ENCODE measurements at regions not wholly inside any gene's neighbourhood (a gene's known extent, or its start where the extent isn't known, plus 50 kb on each side); places are given as distances from the start of the nearest gene placed in this dataset.
"Not testable (repeated sequence)": the region's sequence is repeated elsewhere in the genome, so short reads cannot be mapped to it uniquely, and the experiment has no call there.

- H3K27ac ChIP-seq: no peak overlapping the region
- no peaks in the 10 kb centered on the region for H3K4me1 ChIP-seq
Measured at GRCh38 chr18:30160124-30160523, 882.4 kb downstream of the DSC3 start.

GRCh38 chr18:30150586-30151250, 891.8 kb downstream of the DSC3 start:
- Histone ChIP-seq H3K36me3 (no peaks in the 10 kb centered on the region), H3K27ac (no peak overlapping the region), H3K4me1 (no peaks in the 10 kb centered on the region), H3K4me3 (replicated peaks in 1 of 3) (no peak overlapping the region), H3K27me3 (no peaks in the 10 kb centered on the region), H3K9me3 (no peaks in the 10 kb centered on the region)
- DNase-seq: no peak
- intact Hi-C loops (cut with DNase I): no loop called here
- no peak for TF ChIP-seq POLR2A (IDR thresholded peaks at IDR 0.05)
- TF ChIP-seq CTCF (IDR thresholded peaks at IDR 0.05): no peak
- whole genome bisulfite sequencing, 2 donors: 84 to 90% methylated on average over 2 of the region's 2 CpGs

More at GRCh38 chr18:30160124-30160523, 882.4 kb downstream of the DSC3 start:
- H3K36me3 ChIP-seq: no peaks in the 10 kb centered on the region
- no peaks in the 10 kb centered on the region for H3K9me3 ChIP-seq
- intact Hi-C loops (cut with DNase I): no loop called here
- H3K4me3 ChIP-seq (replicated peaks in 1 of 3): no peak overlapping the region
- H3K27me3 ChIP-seq: no peaks in the 10 kb centered on the region
- DNase-seq: no peak
- no peak for TF ChIP-seq POLR2A (IDR thresholded peaks at IDR 0.05)
- TF ChIP-seq CTCF (IDR thresholded peaks at IDR 0.05): no peak

- intact Hi-C loops (cut with DNase I): no loop called here
- DNase-seq: no peak
- no peak for TF ChIP-seq CTCF (IDR thresholded peaks at IDR 0.05)
- no peaks in the 10 kb centered on the region for H3K36me3 ChIP-seq
- H3K27me3 ChIP-seq: no peaks in the 10 kb centered on the region
- no peak overlapping the region for H3K4me3 ChIP-seq (replicated peaks in 1 of 3)
- no peaks in the 10 kb centered on the region for H3K4me1 ChIP-seq
- H3K27ac ChIP-seq: no peak overlapping the region
- no peaks in the 10 kb centered on the region for H3K9me3 ChIP-seq
Measured at GRCh38 chr18:30149585-30149984, 893.0 kb downstream of the DSC3 start.

- Histone ChIP-seq H3K27ac (no peak overlapping the region), H3K27me3 (no peaks in the 10 kb centered on the region), H3K4me3 (replicated peaks in 1 of 3) (no peak overlapping the region), H3K36me3 (no peaks in the 10 kb centered on the region), H3K9me3 (no peaks in the 10 kb centered on the region), H3K4me1 (no peaks in the 10 kb centered on the region)
- no peak for DNase-seq
- 86 to 87% methylated on average over 5 of the region's 5 CpGs for WGBS, 2 donors
- intact Hi-C loops (cut with DNase I): no loop called here
- TF ChIP-seq POLR2A (IDR thresholded peaks at IDR 0.05): no peak
- TF ChIP-seq CTCF (IDR thresholded peaks at IDR 0.05): no peak
Measured at GRCh38 chr18:30142870-30143269, 899.7 kb downstream of the DSC3 start.

GRCh38 chr18:30142248-30142647, 900.3 kb downstream of the DSC3 start:
- 49 to 51% methylated on average over 4 of the region's 4 CpGs for WGBS, 2 donors
- no peak for DNase-seq
- intact Hi-C loops (cut with DNase I): no loop called here

GRCh38 chr18:30141506-30141905, 901.0 kb downstream of the DSC3 start:
- H3K27me3 ChIP-seq; H3K4me3 ChIP-seq (replicated peaks in 1 of 3); DNase-seq; H3K4me1 ChIP-seq; intact Hi-C loops (cut with DNase I); H3K36me3 ChIP-seq; H3K9me3 ChIP-seq; H3K27ac ChIP-seq: not testable (repeated sequence)
- WGBS, 2 donors: 83 to 97% methylated on average over 5 of the region's 5 CpGs

More at GRCh38 chr18:30142248-30142647, 900.3 kb downstream of the DSC3 start:
- Histone ChIP-seq H3K36me3 (no peaks in the 10 kb centered on the region), H3K27me3 (no peaks in the 10 kb centered on the region), H3K4me3 (replicated peaks in 1 of 3) (no peak overlapping the region), H3K9me3 (no peaks in the 10 kb centered on the region), H3K27ac (no peak overlapping the region), H3K4me1 (no peaks in the 10 kb centered on the region)
- TF ChIP-seq POLR2A (IDR thresholded peaks at IDR 0.05) (no peak), CTCF (IDR thresholded peaks at IDR 0.05) (no peak)
